ENCODE measurements at regions not wholly inside any gene's neighbourhood (a gene's known extent, or its start where the extent isn't known, plus 50 kb on each side); places are given as distances from the start of the nearest gene placed in this dataset.

GRCh38 chr16:56108724-56109123 lies 82.6 kb upstream of the GNAO1 start:
- TF ChIP-seq CTCF (IDR thresholded peaks at IDR 0.05; ENCODE audit: insufficient read depth, low read length, poor library complexity, severe bottlenecking) = no peak
- TF ChIP-seq EZH2phosphoT487 (conservative IDR thresholded peaks at IDR 0.05; ENCODE audit: low read length) = no peak

Data from SU-DHL-6 (cell line).